ENCODE measurements at regions not wholly inside any gene's neighbourhood (a gene's known extent, or its start where the extent isn't known, plus 50 kb on each side); places are given as distances from the start of the nearest gene placed in this dataset.

DNA sequence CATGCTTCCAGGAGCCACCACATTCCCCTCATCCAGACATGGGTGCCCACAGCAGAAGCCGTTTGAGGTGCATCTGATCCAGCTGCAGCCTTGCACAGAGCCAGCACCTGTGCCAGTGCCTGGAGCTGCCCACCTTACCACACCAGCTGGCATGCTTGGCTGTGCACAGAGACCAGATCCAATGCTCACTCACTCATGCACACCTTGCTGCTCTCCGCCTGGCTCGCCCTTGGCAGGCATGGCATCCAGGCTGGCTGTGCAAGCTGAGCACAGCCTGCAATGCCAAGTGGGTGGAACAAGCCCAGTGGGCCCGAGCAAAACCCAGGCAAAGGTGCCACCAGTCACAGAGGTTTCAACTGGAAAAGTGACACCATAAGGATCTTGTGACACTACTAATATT lies 66.9 kb upstream of the SEMA3A start:
- no peak overlapping the region for H3K4me3 ChIP-seq (replicated peaks; ENCODE audit: low read depth, low read length)
- no peak for DNase-seq (ENCODE audit: extremely low read depth, low read depth)
- TF ChIP-seq, protein P1, sequence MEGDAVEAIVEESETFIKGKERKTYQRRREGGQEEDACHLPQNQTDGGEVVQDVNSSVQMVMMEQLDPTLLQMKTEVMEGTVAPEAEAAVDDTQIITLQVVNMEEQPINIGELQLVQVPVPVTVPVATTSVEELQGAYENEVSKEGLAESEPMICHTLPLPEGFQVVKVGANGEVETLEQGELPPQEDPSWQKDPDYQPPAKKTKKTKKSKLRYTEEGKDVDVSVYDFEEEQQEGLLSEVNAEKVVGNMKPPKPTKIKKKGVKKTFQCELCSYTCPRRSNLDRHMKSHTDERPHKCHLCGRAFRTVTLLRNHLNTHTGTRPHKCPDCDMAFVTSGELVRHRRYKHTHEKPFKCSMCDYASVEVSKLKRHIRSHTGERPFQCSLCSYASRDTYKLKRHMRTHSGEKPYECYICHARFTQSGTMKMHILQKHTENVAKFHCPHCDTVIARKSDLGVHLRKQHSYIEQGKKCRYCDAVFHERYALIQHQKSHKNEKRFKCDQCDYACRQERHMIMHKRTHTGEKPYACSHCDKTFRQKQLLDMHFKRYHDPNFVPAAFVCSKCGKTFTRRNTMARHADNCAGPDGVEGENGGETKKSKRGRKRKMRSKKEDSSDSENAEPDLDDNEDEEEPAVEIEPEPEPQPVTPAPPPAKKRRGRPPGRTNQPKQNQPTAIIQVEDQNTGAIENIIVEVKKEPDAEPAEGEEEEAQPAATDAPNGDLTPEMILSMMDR (IDR thresholded peaks at IDR 0.05; ENCODE audit: low read depth, low read length, missing control alignments) = no peak

GRCh38 chr7:84258628-84259027 lies 64.0 kb upstream of the SEMA3A start:
- H3K4me3 ChIP-seq (replicated peaks; ENCODE audit: low read depth, low read length) = no peak overlapping the region
- no peak for DNase-seq (ENCODE audit: extremely low read depth, low read depth)
- TF ChIP-seq, protein P1 (IDR thresholded peaks at IDR 0.05; ENCODE audit: low read depth, low read length, missing control alignments) = no peak

DNA sequence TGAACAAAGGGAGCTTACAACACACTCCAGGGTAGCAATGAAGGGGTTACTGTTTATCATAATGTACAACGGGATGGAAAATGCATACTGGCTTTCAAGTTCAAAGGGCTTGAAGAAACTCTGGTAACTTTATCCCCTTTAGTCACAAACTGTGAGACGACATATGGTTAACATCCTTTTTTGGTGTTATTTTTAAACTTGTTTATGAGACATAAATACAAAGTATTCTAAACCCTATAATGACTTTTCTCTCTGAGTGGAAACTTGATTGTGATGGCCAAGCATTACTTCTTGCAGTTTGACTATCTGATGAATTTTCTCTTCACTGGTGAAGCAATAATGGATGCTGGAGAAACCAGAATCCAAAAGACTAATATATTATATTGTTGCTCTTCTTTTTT lies 62.0 kb upstream of the SEMA3A start:
- TF ChIP-seq, protein P1 (IDR thresholded peaks at IDR 0.05; ENCODE audit: low read depth, low read length, missing control alignments) = no peak
- no peak overlapping the region for H3K4me3 ChIP-seq (replicated peaks; ENCODE audit: low read depth, low read length)
- peak; percentile 64 for DNase-seq (ENCODE audit: extremely low read depth, low read depth)

DNA sequence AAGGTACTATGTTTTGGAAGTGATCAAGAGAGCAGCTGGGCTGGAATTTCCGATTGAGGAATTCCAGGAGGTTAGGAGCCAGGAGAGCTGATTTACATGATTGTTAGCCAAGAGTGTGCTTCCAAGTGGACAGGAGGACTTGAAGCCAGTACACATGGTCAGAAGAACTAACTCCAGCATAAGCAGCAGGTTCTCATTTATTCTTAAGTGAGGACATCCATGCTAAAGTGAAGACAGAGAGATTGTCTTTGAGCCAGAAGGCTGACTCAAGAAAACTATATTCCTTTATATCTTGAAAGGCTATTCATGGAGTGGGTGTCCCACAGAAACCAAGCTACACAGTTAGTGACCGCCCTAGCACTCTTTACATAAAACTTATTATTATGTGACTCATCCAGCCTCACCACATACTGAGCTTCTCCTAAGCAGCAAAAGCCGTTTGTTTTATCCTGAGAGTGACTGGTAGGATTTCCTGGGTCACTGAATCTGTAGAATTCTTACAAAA lies 56.7 kb upstream of the SEMA3A start:
- TF ChIP-seq, protein P1 (IDR thresholded peaks at IDR 0.05; ENCODE audit: low read depth, low read length, missing control alignments) = no peak
- H3K4me3 ChIP-seq (replicated peaks; ENCODE audit: low read depth, low read length) = no peak overlapping the region
- peak; percentile 69 for DNase-seq (ENCODE audit: extremely low read depth, low read depth)

GRCh38 chr7:84250452-84250851 lies 55.9 kb upstream of the SEMA3A start:
- no peak for DNase-seq (ENCODE audit: extremely low read depth, low read depth)
- no peak overlapping the region for H3K4me3 ChIP-seq (replicated peaks; ENCODE audit: low read depth, low read length)
- TF ChIP-seq, protein P1 (IDR thresholded peaks at IDR 0.05; ENCODE audit: low read depth, low read length, missing control alignments) = no peak

GRCh38 chr7:84249656-84250055 lies 55.1 kb upstream of the SEMA3A start:
- DNase-seq (ENCODE audit: extremely low read depth, low read depth) = no peak
- TF ChIP-seq, protein P1 (IDR thresholded peaks at IDR 0.05; ENCODE audit: low read depth, low read length, missing control alignments) = no peak
- no peak overlapping the region for H3K4me3 ChIP-seq (replicated peaks; ENCODE audit: low read depth, low read length)

- DNase-seq (ENCODE audit: extremely low read depth, low read depth) = no peak
- TF ChIP-seq, protein P1 (IDR thresholded peaks at IDR 0.05; ENCODE audit: low read depth, low read length, missing control alignments) = no peak
- no peak overlapping the region for H3K4me3 ChIP-seq (replicated peaks; ENCODE audit: low read depth, low read length)
These were observed 54.3 kb upstream of the SEMA3A start for GRCh38 chr7:84248843-84249242.

All from HFF-Myc (cell line).